K562 (cell line): ENCODE measurements at regions not wholly inside any gene's neighbourhood (a gene's known extent, or its start where the extent isn't known, plus 50 kb on each side); places are given as distances from the start of the nearest gene placed in this dataset.
A peak's percentile ranks its signal among the peaks of the same experiment; 100 is the strongest.

Source experiments
- ATAC-seq: fragments of 200-7000 bp; cut with Tn5 transposase; 3 replicates; pipeline ENCODE4 v1.9.1; 2020; ENCODE audit warnings: moderate library complexity
- BruUV-seq: library from RNA; stranded (reverse); fragments of 400-500 nt; replicated peaks from 2 replicates; lab custom pipeline; 2021; lab: Mats Ljungman, UMichigan
- CTCF ChIA-PET: fragments of 300-600 bp; formaldehyde crosslinking; extraction: SDS; loops from one replicate; lab custom pipeline; 2021; ENCODE audit warnings: low intra/inter-chr PET ratio; lab: Yijun Ruan, JAX
- POLR2A ChIA-PET: fragments of 300-600, 350-650 bp; sonication (Branson Sonifier 250); formaldehyde crosslinking; extraction: SDS; loops from one replicate; lab custom pipeline; 2021; ENCODE audit warnings: antibody characterized with exemption, inconsistent platforms; lab: Yijun Ruan, JAX
- DNase-seq, 4 experiments: peaks; one replicate each; pipeline versions ENCODE4 v3.0.0 to v3.0.0-alpha.2; 2011 to 2018; ENCODE audit warnings: low spot score in 3 of 4, mixed read lengths in 3 of 4; ENCODE audit errors: extremely low read depth in 1 of 4
- FAIRE-seq: peaks from 2 replicates; lab custom pipeline; 2011; peaks lifted over from hg19 to GRCh38; lab: Jason Lieb, UNC
- H2AFZ ChIP-seq: 2 replicates; pipeline ENCODE4 v1.6.0; 2011; ENCODE audit warnings: low read depth, low read length, control low read depth, inconsistent platforms
- H3K27ac ChIP-seq: fragments of 200-600 bp; 3 replicates; pipeline ENCODE4 v1.8.0; 2011; ENCODE audit warnings: low read depth, mild to moderate bottlenecking, control low read depth, inconsistent platforms, low read length, moderate library complexity, mixed read lengths; ENCODE audit errors: extremely low read depth
- H3K27me3 ChIP-seq, 2 experiments: fragments of 300-600 bp in 1 of 2; 2 replicates in 1 of 2; 3 replicates in 1 of 2; pipeline versions ENCODE4 v1.6.0 to v1.8.0; 2011; ENCODE audit warnings: inconsistent platforms in 2 of 2, low read length in 2 of 2, mild to moderate bottlenecking in 1 of 2, mixed read lengths in 1 of 2, moderate library complexity in 1 of 2; ENCODE audit not compliant: control insufficient read depth in 2 of 2, insufficient read depth in 2 of 2
- H3K36me3 ChIP-seq: fragments of 300-600 bp; 3 replicates; pipeline ENCODE4 v1.8.0; 2011; ENCODE audit warnings: mild to moderate bottlenecking, low read length, inconsistent platforms; ENCODE audit not compliant: control insufficient read depth, insufficient read depth
- H3K4me1 ChIP-seq, 2 experiments: fragments of 200-600 bp in 1 of 2; replicated peaks in 1 of 2; 2 replicates in 1 of 2; 3 replicates in 1 of 2; pipeline versions ENCODE4 v1.5.1 to v1.8.0; 2011; ENCODE audit warnings: inconsistent platforms in 2 of 2, low read length in 2 of 2, mild to moderate bottlenecking in 1 of 2, mixed read lengths in 1 of 2, moderate library complexity in 1 of 2; ENCODE audit not compliant: control insufficient read depth in 2 of 2, insufficient read depth in 2 of 2
- H3K4me2 ChIP-seq: 2 replicates; pipeline ENCODE4 v1.6.1; 2011; ENCODE audit warnings: low read length, control low read depth, inconsistent platforms, mixed read lengths; ENCODE audit not compliant: insufficient read depth
- H3K4me3 ChIP-seq: fragments of 200-600 bp; sonication (generic), shearing (Covaris generic); 2 replicates; pipeline ENCODE4 v1.5.1; 2016; ENCODE audit warnings: control low read depth, inconsistent platforms
- H3K79me2 ChIP-seq: fragments of 200-600 bp; 3 replicates; pipeline ENCODE4 v1.8.0; 2011; ENCODE audit warnings: low read length, inconsistent platforms; ENCODE audit not compliant: control insufficient read depth, insufficient read depth
- H3K9ac ChIP-seq, 2 experiments: 2 replicates each; pipeline versions ENCODE4 v1.6.0 to v1.6.1; 2011; ENCODE audit warnings: low read depth in 2 of 2, low read length in 2 of 2, control low read depth in 1 of 2, inconsistent platforms in 1 of 2, mild to moderate bottlenecking in 1 of 2, mixed read lengths in 1 of 2; ENCODE audit not compliant: insufficient read depth in 1 of 2
- H3K9me1 ChIP-seq: one replicate; pipeline ENCODE4 v1.6.0; 2011; ENCODE audit warnings: inconsistent platforms, mild to moderate bottlenecking, low read length, moderate library complexity; ENCODE audit not compliant: control insufficient read depth, insufficient read depth
- H3K9me3 ChIP-seq: replicated peaks from 2 replicates; pipeline ENCODE4 v1.5.1; 2011; ENCODE audit warnings: low read depth, low read length, inconsistent platforms; ENCODE audit not compliant: control insufficient read depth, insufficient read depth
- H4K20me1 ChIP-seq: replicated peaks from 2 replicates; pipeline ENCODE4 v1.6.1; 2011; ENCODE audit warnings: low read length, inconsistent platforms, mixed read lengths; ENCODE audit not compliant: control insufficient read depth, insufficient read depth
- AFF1 ChIP-seq, 2 experiments: fragments of 450-650 bp; IDR thresholded peaks; 2 replicates each; pipeline ENCODE4 v1.6.1; 2018; ENCODE audit warnings: mild to moderate bottlenecking in 2 of 2, low read depth in 1 of 2; ENCODE audit not compliant: partially characterized antibody in 2 of 2
- C11orf30 ChIP-seq: fragments of 450-650 bp; IDR thresholded peaks from 2 replicates; pipeline ENCODE4 v1.6.1; 2016; ENCODE audit warnings: low read depth, mild to moderate bottlenecking
- CCAR2 ChIP-seq: fragments of 200-400 bp; formaldehyde crosslinking; IDR thresholded peaks from 2 replicates; pipeline ENCODE4 v1.6.1; 2017; ENCODE audit warnings: mild to moderate bottlenecking, low read depth, low read length
- ZNF263 ChIP-seq: sonication (generic); formaldehyde crosslinking; IDR thresholded peaks from 2 replicates; pipeline ENCODE4 v1.8.0; 2022; ENCODE audit warnings: mild to moderate bottlenecking, missing genetic modification reagents, borderline replicate concordance
- ZNF277 ChIP-seq: fragments of 250-450 bp; sonication (Bioruptor Pico); IDR thresholded peaks from 2 replicates; pipeline ENCODE4 v1.8.0; 2022; ENCODE audit warnings: inconsistent platforms, mild to moderate bottlenecking, moderate library complexity, borderline replicate concordance
- ZNF444 ChIP-seq: fragments of 250-450 bp; sonication (Bioruptor Pico); IDR thresholded peaks from 2 replicates; pipeline ENCODE4 v1.4.0; 2020; ENCODE audit warnings: mild to moderate bottlenecking, moderate library complexity
- ZNF75A ChIP-seq: fragments of 450-650 bp; formaldehyde crosslinking; IDR thresholded peaks from 2 replicates; pipeline ENCODE4 v1.4.0; 2020; ENCODE audit warnings: mild to moderate bottlenecking
- WGBS: fragments of 100-300 bp; shearing (Covaris generic); methylation state at CpG from one replicate; pipeline ENCODE4 v1.1.6; 2016; ENCODE audit warnings: low coverage, mixed read lengths; ENCODE audit not compliant: insufficient coverage; ENCODE audit errors: missing lambda C conversion rate; 5-methylcytosine and 5-hydroxymethylcytosine counted together
- in situ Hi-C: fragments of 300-500 bp; cut with MboI; formaldehyde crosslinking; loops from 4 replicates; pipeline ENCODE4 v1.15.0; 2018; ENCODE audit warnings: inconsistent platforms, mixed read lengths
- intact Hi-C: fragments of 100-400 bp; cut with micrococcal nuclease; formaldehyde crosslinking; loops from 2 replicates; pipeline ENCODE4 v1.14.2; 2022

GRCh38 chr9:38198140-38198539 is 129.1 kb upstream of the SHB start:
- Histone ChIP-seq H2AFZ (no peak overlapping the region), H3K9me1 (no peaks in the 10 kb centered on the region), H3K27me3 (peaks cover 0 to 29% of the 10 kb centered on the region in 2 experiments; a peak in 2 of 5 replicates), H3K4me2 (no peak overlapping the region), H3K4me3 (no peak overlapping the region), H3K36me3 (no peaks in the 10 kb centered on the region), H3K79me2 (no peaks in the 10 kb centered on the region), H3K4me1 (no peaks in the 10 kb centered on the region; a peak in 2 of 5 replicates), H4K20me1 (no peaks in the 10 kb centered on the region), H3K27ac (no peak overlapping the region), H3K9me3 (no peaks in the 10 kb centered on the region), H3K9ac (no peak overlapping the region)
- CTCF ChIA-PET: no interaction called here
- no TSS peak for BruUV-seq
- no peak for DNase-seq
- FAIRE-seq: no peak
- in situ Hi-C loops (no loop called here), intact Hi-C loops (no loop called here)
- 12% methylated on average over 6 of the region's 6 CpGs for WGBS
- POLR2A ChIA-PET: interaction anchor here (0.6 to 1.2 kb wide), 2 partner anchors 34 to 733 kb away, joined by 3 read pairs; partner anchors contain the start of gene ZBTB5
- ATAC-seq: no peak
- TF ChIP-seq C11orf30 (no peak), ZNF263 (CRISPR knock-in tag) (no peak), CCAR2 (no peak), ZNF277 (CRISPR knock-in tag) (no peak), AFF1 (IDR thresholded peaks at IDR 0.05; ENCODE audit: low read depth in 1 of 2, partially characterized antibody in 2 of 2) (no peak), ZNF75A (CRISPR knock-in tag) (0 out of 2 replicates have a peak, but pooled peaks have one; percentile 25), ZNF444 (no peak)
